NCI-H128 (cell line): ENCODE measurements at regions not wholly inside any gene's neighbourhood (a gene's known extent, or its start where the extent isn't known, plus 50 kb on each side); places are given as distances from the start of the nearest gene placed in this dataset.
A peak's percentile ranks its signal among the peaks of the same experiment; 100 is the strongest.
"Not testable (repeated sequence)": the region's sequence is repeated elsewhere in the genome, so short reads cannot be mapped to it uniquely, and the experiment has no call there.

Source experiments
- DNase-seq: peaks from one replicate; lab custom pipeline; 2025; ENCODE audit not compliant: unreplicated experiment; lab: John Stamatoyannopoulos, UW

DNA sequence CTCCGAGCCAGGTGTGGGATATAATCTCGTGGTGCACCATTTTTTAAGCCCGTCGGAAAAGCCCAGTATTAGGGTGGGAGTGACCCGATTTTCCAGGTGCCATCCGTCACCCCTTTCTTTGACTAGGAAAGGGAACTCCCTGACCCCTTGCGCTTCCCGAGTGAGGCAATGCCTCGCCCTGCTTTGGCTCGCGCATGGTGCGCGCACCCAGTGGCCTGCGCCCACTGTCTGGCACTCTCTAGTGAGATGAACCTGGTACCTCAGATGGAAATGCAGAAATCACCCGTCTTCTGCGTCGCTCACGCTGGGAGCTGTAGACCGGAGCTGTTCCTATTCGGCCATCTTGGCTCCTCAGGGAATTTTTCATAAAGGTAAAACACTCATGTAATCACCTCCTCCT is 63.9 kb downstream of the RWDD3 start:
- DNase-seq, result not testable (repeated sequence)

GRCh38 chr1:95301091-95301490 is 67.1 kb downstream of the RWDD3 start:
- DNase-seq, result no peak

- DNase-seq, result no peak
Observed at GRCh38 chr1:95301614-95302013, 67.6 kb downstream of the RWDD3 start.

- DNase-seq, result no peak
Observed at GRCh38 chr1:95304803-95305202, 70.8 kb downstream of the RWDD3 start.

DNA sequence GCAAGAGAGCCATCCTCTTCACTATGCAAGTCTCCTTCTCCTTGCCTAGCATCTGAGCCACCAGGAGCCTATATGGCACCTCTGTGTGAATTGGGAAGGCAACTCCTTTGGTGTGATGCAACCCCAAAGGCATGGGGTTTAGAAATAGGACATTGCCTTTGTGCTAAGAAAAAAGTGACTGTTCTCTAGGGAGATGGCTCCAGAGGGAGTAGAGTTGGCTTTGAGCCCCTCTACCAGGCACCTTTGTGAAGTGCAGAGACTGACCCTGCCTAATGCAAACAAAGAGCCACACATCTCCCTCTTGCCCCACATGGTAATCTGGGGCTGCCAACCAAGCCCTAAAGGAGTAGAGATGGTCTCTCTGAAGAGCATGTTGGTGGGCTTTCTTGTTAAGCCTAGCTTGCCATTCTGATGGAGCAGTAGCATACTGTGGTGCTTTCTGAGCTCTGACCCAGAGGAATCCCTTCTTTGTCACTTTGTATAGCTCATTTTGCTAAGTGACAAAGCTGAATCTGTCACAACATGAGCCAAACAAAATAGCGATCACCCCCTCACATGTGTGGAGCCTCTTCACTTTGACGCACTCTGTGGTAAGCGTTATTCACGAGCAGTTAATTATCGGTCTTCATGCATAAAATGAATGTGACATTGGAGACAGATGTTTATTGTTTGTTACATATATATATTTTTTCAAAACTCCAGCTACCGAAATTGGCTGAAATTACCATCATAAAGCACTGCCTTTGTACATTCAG is 74.4 kb downstream of the RWDD3 start:
- DNase-seq, result no peak

DNA sequence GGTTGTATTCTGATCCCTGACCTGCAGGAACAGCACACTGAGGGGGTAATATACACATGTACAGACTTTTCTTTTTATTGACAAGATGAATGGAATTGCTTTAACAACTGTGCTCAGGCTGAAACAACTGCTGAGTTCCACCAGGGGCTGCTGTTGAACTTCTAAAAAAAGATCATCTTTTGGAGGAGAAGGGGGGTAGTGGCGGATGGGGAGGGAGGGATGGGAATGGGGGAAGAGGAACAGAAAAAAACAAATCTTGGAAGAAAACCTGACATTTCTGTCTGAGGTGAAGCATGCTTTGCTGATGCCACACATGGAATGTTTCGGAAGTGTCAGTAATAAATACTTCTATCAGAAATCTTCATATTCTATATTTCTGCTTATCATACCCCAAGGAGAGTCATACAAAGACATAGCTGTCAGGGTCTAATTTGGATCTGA is 75.0 kb downstream of the RWDD3 start:
- peak; percentile 21 for DNase-seq

- no peak for DNase-seq
Observed at GRCh38 chr1:95311014-95311413, 77.0 kb downstream of the RWDD3 start.

- no peak for DNase-seq
Observed at GRCh38 chr1:95311762-95312161, 77.8 kb downstream of the RWDD3 start.

GRCh38 chr1:95312181-95312580 is 78.2 kb downstream of the RWDD3 start:
- no peak for DNase-seq

- DNase-seq, result no peak
Observed at GRCh38 chr1:95313527-95313926, 79.5 kb downstream of the RWDD3 start.

DNA sequence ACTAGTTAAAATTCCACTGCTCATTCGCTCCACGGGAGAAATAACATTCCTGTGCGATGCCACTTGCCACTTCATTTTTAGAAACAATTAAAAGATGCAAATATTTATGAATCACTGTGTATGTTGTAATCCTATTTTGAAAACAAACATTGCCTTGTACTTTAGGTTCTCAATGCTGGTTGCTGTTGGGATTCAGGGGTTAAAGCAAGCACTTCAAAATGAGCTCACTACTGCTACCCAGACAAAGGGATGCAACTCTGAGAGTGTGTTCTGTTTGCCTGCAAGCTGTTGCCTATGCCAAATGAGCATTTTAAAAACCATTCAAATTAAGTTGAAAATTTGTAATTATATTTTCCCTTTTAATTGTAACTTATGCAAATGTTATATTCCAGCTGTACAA is 87.5 kb downstream of the RWDD3 start:
- DNase-seq, result no peak

GRCh38 chr1:95323123-95323522 is 89.1 kb downstream of the RWDD3 start:
- no peak for DNase-seq

DNA sequence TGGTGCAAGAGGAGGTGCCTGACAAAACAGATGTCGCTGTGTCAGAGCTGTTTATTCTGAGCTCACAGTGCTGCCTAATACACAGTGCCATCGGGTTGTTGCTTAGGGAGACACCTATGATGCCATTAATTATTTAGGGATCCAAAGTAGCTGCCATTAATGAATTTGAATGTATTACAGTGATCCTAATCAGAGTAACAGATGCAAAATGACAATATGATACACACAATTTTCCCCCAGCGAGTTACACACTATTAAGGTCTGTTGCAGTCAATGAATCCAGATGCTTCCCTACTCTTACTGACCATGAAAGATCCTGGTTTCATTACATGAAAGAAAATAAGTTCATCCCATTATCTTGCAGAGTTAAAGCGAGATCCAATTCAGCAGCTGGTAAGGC is 91.3 kb downstream of the RWDD3 start:
- no peak for DNase-seq

- no peak for DNase-seq
Observed at GRCh38 chr1:95326023-95326422, 92.0 kb downstream of the RWDD3 start.

GRCh38 chr1:95332754-95333153 is 98.7 kb downstream of the RWDD3 start:
- DNase-seq, result no peak

- DNase-seq, result no peak
Observed at GRCh38 chr1:95339377-95339776, 105.4 kb downstream of the RWDD3 start.

- DNase-seq, result no peak
Observed at GRCh38 chr1:95340061-95340460, 106.1 kb downstream of the RWDD3 start.

DNA sequence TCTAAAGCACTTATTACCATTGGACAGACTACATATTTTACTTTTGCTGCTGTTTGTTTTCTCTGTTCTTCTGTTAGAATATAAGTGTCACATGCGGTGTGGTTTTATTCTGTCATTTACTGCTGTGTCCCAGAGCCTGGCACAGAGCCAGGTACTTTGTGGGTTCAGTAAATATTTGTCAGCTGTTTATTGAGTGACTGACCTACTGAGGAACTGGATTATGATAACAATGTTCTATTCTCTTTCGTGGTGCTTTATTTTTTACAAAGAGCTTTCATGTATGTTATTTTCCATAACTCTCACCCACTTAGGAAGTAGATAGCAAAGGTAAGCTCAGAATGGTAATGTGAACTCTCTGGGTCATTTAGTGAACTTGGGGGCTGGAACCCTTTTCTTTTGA is 118.8 kb downstream of the RWDD3 start:
- peak; percentile 75 for DNase-seq

GRCh38 chr1:95353194-95353593 is 119.2 kb downstream of the RWDD3 start:
- DNase-seq, result peak; percentile 69

DNA sequence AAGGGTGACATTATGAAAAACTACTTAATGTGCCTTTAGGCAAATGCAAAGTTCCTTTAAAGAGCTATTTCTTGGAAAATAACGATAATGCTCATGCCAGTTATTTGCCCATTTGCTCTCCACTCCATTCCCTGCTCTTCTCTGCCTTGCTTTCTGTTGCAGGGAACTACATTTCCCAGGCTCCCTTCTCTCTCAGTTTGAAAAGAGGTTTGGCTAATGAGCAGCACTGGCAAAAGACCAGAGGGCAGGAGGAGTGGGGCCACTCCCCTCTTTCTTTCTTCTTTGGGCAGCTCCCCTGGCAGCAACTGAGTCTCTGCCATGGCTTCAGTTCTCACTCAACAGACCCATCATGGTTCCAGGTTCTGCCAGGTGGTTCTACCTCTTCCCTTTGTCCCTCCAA is 130.5 kb downstream of the RWDD3 start:
- DNase-seq, result no peak

DNA sequence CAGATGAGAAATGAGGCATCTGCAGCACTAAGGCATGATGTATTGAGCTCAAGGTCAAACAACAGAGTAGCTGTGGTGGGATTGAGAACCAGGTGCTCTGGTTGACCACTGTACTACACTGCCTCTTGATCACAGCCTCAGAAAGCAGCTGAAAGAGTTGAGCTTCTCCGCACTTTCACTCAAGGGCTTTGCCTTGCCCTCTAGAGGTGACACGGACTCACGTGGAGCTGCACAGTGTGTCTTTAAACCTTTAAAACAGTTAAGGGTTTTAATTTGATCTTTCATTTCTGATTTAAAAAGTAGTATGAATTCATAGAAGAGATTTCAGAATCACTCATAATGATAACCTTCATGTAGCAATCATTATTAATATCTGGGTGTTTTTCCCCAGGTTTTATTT is 132.5 kb downstream of the RWDD3 start:
- DNase-seq, result no peak

GRCh38 chr1:95368178-95368577 is 134.2 kb downstream of the RWDD3 start:
- DNase-seq, result no peak

DNA sequence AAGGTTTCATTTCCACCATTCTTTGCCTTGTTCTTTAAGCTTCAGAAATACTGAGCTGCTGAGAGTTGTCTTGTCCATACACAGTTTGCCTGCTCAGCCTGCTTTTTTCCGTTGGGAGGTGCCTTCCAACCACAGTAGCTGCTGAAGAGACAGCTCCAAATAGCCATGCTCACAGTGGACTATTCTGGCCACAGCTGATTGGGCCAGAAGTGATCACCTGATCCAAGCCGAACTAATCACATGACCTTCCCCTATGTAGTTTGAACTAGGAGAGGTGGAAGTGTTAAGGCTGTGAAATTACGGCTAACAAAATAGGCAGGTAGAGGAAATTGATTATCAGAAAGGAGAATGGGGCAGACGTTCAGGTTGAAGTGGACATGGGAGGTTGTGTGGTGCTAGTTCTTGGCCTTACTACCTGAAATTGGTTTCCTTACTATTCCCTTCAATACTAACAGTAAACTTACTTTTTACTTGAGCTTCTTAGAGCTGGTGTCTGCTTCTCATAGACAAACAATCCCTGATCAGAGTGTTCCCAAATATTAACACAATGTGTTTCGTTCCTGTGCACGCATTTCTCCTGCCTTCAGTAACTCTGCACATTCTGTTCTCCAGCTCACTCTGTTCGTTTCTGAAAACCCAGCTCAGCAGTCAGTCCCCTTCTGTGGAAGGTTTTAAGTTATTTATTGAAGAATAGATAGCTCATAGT is 136.1 kb downstream of the RWDD3 start:
- no peak for DNase-seq
